H1 (cell line): ENCODE measurements at regions not wholly inside any gene's neighbourhood (a gene's known extent, or its start where the extent isn't known, plus 50 kb on each side); places are given as distances from the start of the nearest gene placed in this dataset.

Source experiments
- CTCF ChIA-PET: fragments of 300-600 bp; sonication (Branson Sonifier 250); formaldehyde crosslinking; loops from one replicate; lab custom pipeline; 2021; ENCODE audit not compliant: partially characterized antibody; lab: Charles Lee
- POLR2A ChIA-PET: fragments of 300-600 bp; sonication (Branson Sonifier 250); formaldehyde crosslinking; loops from one replicate; lab custom pipeline; 2021; ENCODE audit warnings: inconsistent platforms; ENCODE audit not compliant: partially characterized antibody; lab: Charles Lee
- DNase-seq, 2 experiments: peaks; one replicate each; pipeline versions ENCODE4 v3.0.0 to v3.0.0-alpha.2; 2010 to 2022; ENCODE audit warnings: low spot score in 2 of 2, low read depth in 1 of 2, mixed read lengths in 1 of 2
- FAIRE-seq: peaks from 2 replicates; lab custom pipeline; 2011; peaks lifted over from hg19 to GRCh38; lab: Jason Lieb, UNC
- H2AFZ ChIP-seq: 2 replicates; pipeline ENCODE4 v1.8.1; 2012; ENCODE audit warnings: low read length, inconsistent platforms
- H2AK5ac ChIP-seq: 2 replicates; pipeline ENCODE4 v1.6.1; 2013; ENCODE audit warnings: low read depth, low read length
- H2BK120ac ChIP-seq: replicated peaks from 2 replicates; pipeline ENCODE3; 2013; ENCODE audit warnings: low read depth, low read length, inconsistent platforms
- H2BK12ac ChIP-seq: 2 replicates; pipeline ENCODE4 v1.6.1; 2013; ENCODE audit warnings: low read depth, low read length
- H2BK15ac ChIP-seq: 2 replicates; pipeline ENCODE4 v1.6.1; 2013; ENCODE audit warnings: low read length
- H2BK20ac ChIP-seq: 2 replicates; pipeline ENCODE4 v1.6.1; 2013; ENCODE audit warnings: low read length
- H2BK5ac ChIP-seq: 2 replicates; pipeline ENCODE4 v1.6.1; 2013; ENCODE audit warnings: low read depth, low read length
- H3K14ac ChIP-seq: 2 replicates; pipeline ENCODE4 v1.6.1; 2013; ENCODE audit warnings: inconsistent platforms; ENCODE audit not compliant: insufficient read length
- H3K18ac ChIP-seq: 2 replicates; pipeline ENCODE4 v1.6.1; 2013; ENCODE audit warnings: low read length; ENCODE audit errors: extremely low read depth
- H3K23ac ChIP-seq: 2 replicates; pipeline ENCODE4 v1.6.1; 2013; ENCODE audit warnings: inconsistent platforms; ENCODE audit not compliant: insufficient read length
- H3K23me2 ChIP-seq: 2 replicates; pipeline ENCODE4 v1.6.1; 2013; ENCODE audit warnings: low read depth, low read length
- H3K27ac ChIP-seq: 2 replicates; pipeline ENCODE4 v1.6.1; 2011; ENCODE audit warnings: low read depth, low read length, inconsistent platforms
- H3K27me3 ChIP-seq, 4 experiments: replicated peaks in 1 of 4; 1 replicate in 1 of 4; 2 replicates in 3 of 4; pipeline versions ENCODE4 v1.6.1 to v1.8.1; 2011 to 2013; ENCODE audit warnings: low read length in 3 of 4, mild to moderate bottlenecking in 3 of 4, inconsistent platforms in 2 of 4, mixed read lengths in 2 of 4, moderate library complexity in 1 of 4; ENCODE audit not compliant: control insufficient read depth in 3 of 4, insufficient read depth in 3 of 4; ENCODE audit errors: extremely low read depth in 1 of 4
- H3K36me3 ChIP-seq, 4 experiments: 2 replicates each; pipeline versions ENCODE4 v1.6.1 to v1.8.1; 2011 to 2013; ENCODE audit warnings: mild to moderate bottlenecking in 4 of 4, low read length in 3 of 4, moderate library complexity in 2 of 4, control low read depth in 1 of 4, inconsistent platforms in 1 of 4; ENCODE audit not compliant: insufficient read depth in 4 of 4, control insufficient read depth in 2 of 4
- H3K4ac ChIP-seq: replicated peaks from 2 replicates; pipeline ENCODE3; 2013; ENCODE audit warnings: low read length, low read depth, mixed read lengths, inconsistent platforms; ENCODE audit not compliant: insufficient read length
- H3K4me1 ChIP-seq, 4 experiments: replicated peaks in 1 of 4; 1 replicate in 1 of 4; 2 replicates in 3 of 4; pipeline versions ENCODE4 v1.6.1 to v1.8.1; 2011 to 2013; ENCODE audit warnings: low read length in 3 of 4, inconsistent platforms in 2 of 4, mixed read lengths in 1 of 4; ENCODE audit not compliant: insufficient read depth in 4 of 4, control insufficient read depth in 3 of 4
- H3K4me2 ChIP-seq, 2 experiments: 2 replicates each; pipeline versions ENCODE4 v1.6.1 to v1.8.1; 2011 to 2013; ENCODE audit warnings: low read depth in 2 of 2, low read length in 2 of 2, control low read depth in 1 of 2, inconsistent platforms in 1 of 2, mild to moderate bottlenecking in 1 of 2; ENCODE audit not compliant: insufficient read depth in 1 of 2
- H3K4me3 ChIP-seq, 4 experiments: fragments of 200-600, 300-600 bp in 1 of 4; sonication (generic), shearing (Covaris generic), sonication (Bioruptor Twin) in 1 of 4; 2 replicates each; pipeline versions ENCODE4 v1.5.1 to v1.8.1; 2011 to 2016; ENCODE audit warnings: low read length in 4 of 4, low read depth in 3 of 4, control low read depth in 2 of 4, inconsistent platforms in 2 of 4, mild to moderate bottlenecking in 2 of 4, mixed read lengths in 1 of 4, moderate library complexity in 1 of 4; ENCODE audit not compliant: insufficient read depth in 2 of 4; ENCODE audit errors: extremely low read depth in 1 of 4
- H3K56ac ChIP-seq: replicated peaks from 2 replicates; pipeline ENCODE3; 2013; ENCODE audit warnings: low read depth, mild to moderate bottlenecking, mixed read lengths, low read length, inconsistent platforms; ENCODE audit not compliant: insufficient read length
- H3K79me1 ChIP-seq: 2 replicates; pipeline ENCODE4 v1.6.1; 2013; ENCODE audit warnings: low read depth, low read length, control low read depth
- H3K79me2 ChIP-seq, 2 experiments: 2 replicates each; pipeline versions ENCODE4 v1.6.1 to v1.8.1; 2012 to 2013; ENCODE audit warnings: low read length in 2 of 2, mild to moderate bottlenecking in 2 of 2, inconsistent platforms in 1 of 2; ENCODE audit not compliant: insufficient read depth in 2 of 2, control insufficient read depth in 1 of 2
- H3K9ac ChIP-seq, 4 experiments: replicated peaks in 1 of 4; 1 replicate in 1 of 4; 2 replicates in 3 of 4; pipeline versions ENCODE4 v1.6.1 to v1.8.1; 2011 to 2013; ENCODE audit warnings: low read depth in 3 of 4, low read length in 3 of 4, control low read depth in 2 of 4, mild to moderate bottlenecking in 2 of 4, moderate library complexity in 2 of 4, inconsistent platforms in 1 of 4; ENCODE audit errors: extremely low read depth in 1 of 4
- H3K9me3 ChIP-seq, 2 experiments: 2 replicates each; pipeline versions ENCODE4 v1.6.1 to v1.8.1; 2012 to 2013; ENCODE audit warnings: mild to moderate bottlenecking in 2 of 2, moderate library complexity in 2 of 2, control low read depth in 1 of 2, inconsistent platforms in 1 of 2, low read depth in 1 of 2, low read length in 1 of 2, mixed read lengths in 1 of 2; ENCODE audit not compliant: insufficient read depth in 2 of 2
- H4K20me1 ChIP-seq, 2 experiments: replicated peaks in 1 of 2; 2 replicates each; pipeline versions ENCODE3 to v1.8.1; 2011 to 2013; ENCODE audit warnings: inconsistent platforms in 2 of 2, low read length in 2 of 2, mild to moderate bottlenecking in 1 of 2; ENCODE audit not compliant: insufficient read depth in 2 of 2, control insufficient read depth in 1 of 2
- H4K5ac ChIP-seq: 2 replicates; pipeline ENCODE4 v1.6.1; 2013; ENCODE audit warnings: low read length, low read depth, mixed read lengths, inconsistent platforms; ENCODE audit not compliant: insufficient read length
- H4K8ac ChIP-seq: 2 replicates; pipeline ENCODE4 v1.8.0; 2013; ENCODE audit warnings: mild to moderate bottlenecking, moderate library complexity, low read length, inconsistent platforms; ENCODE audit not compliant: insufficient read depth; ENCODE audit errors: extremely low read depth
- H4K91ac ChIP-seq: replicated peaks from 2 replicates; pipeline ENCODE3; 2013; ENCODE audit warnings: low read length, mixed read lengths, inconsistent platforms; ENCODE audit not compliant: insufficient read length
- BACH1 ChIP-seq: IDR thresholded peaks from 2 replicates; pipeline ENCODE4 v1.6.1; 2012; ENCODE audit warnings: low read length, improper control_type of control experiment
- CBX8 ChIP-seq: fragments of 300-800, 300-1000 bp; sonication (generic); IDR thresholded peaks from 2 replicates; pipeline ENCODE4 v1.7.1; 2016; ENCODE audit warnings: low read depth, low read length, borderline replicate concordance
- CHD1 ChIP-seq: IDR thresholded peaks from 2 replicates; pipeline ENCODE4 v1.6.1; 2012; ENCODE audit warnings: low read depth, low read length, improper control_type of control experiment
- CREB1 ChIP-seq: IDR thresholded peaks from 2 replicates; pipeline ENCODE4 v1.6.1; 2012; ENCODE audit warnings: inconsistent platforms
- EP300 ChIP-seq, 2 experiments: IDR thresholded peaks; 1 replicate in 1 of 2; 2 replicates in 1 of 2; pipeline ENCODE4 v1.6.1; 2011 to 2012; ENCODE audit warnings: low read depth in 2 of 2, low read length in 2 of 2, mild to moderate bottlenecking in 2 of 2, borderline replicate concordance in 1 of 2, inconsistent platforms in 1 of 2, moderate library complexity in 1 of 2
- FOSL1 ChIP-seq: IDR thresholded peaks from 2 replicates; pipeline ENCODE4 v1.6.1; 2011; ENCODE audit warnings: mild to moderate bottlenecking, low read depth, low read length, moderate library complexity; ENCODE audit not compliant: insufficient read depth
- HDAC2 ChIP-seq, 2 experiments: fragments of 300-600 bp in 1 of 2; sonication (generic) in 1 of 2; IDR thresholded peaks; 2 replicates each; pipeline ENCODE4 v1.6.1; 2011 to 2012; ENCODE audit warnings: low read depth in 2 of 2, low read length in 2 of 2, mild to moderate bottlenecking in 2 of 2, moderate library complexity in 2 of 2, borderline replicate concordance in 1 of 2, inconsistent platforms in 1 of 2
- NANOG ChIP-seq: IDR thresholded peaks from 2 replicates; pipeline ENCODE4 v1.6.1; 2011; ENCODE audit warnings: low read length, low read depth, mild to moderate bottlenecking, inconsistent platforms; ENCODE audit not compliant: insufficient read depth, poor library complexity, severe bottlenecking
- RXRA ChIP-seq: IDR thresholded peaks from 2 replicates; pipeline ENCODE4 v1.6.1; 2011; ENCODE audit warnings: low read depth, mild to moderate bottlenecking, low read length, moderate library complexity; ENCODE audit not compliant: insufficient read depth
- SRF ChIP-seq: IDR thresholded peaks from 2 replicates; pipeline ENCODE4 v1.6.1; 2011; ENCODE audit warnings: mild to moderate bottlenecking, low read depth, low read length, moderate library complexity
- TCF12 ChIP-seq: IDR thresholded peaks from 2 replicates; pipeline ENCODE4 v1.6.1; 2011; ENCODE audit warnings: low read depth, mild to moderate bottlenecking, low read length
- ZNF274 ChIP-seq: IDR thresholded peaks from 2 replicates; pipeline ENCODE4 v1.7.0; 2012; ENCODE audit warnings: low read length, borderline replicate concordance; ENCODE audit errors: extremely low read depth
- WGBS, 2 experiments: shearing (Covaris generic) in 1 of 2; methylation state at CpG; one replicate each; pipeline versions ENCODE4 v1.1.6 to v1.1.7; 2013 to 2015; ENCODE audit warnings: low lambda C conversion rate in 2 of 2, mixed read lengths in 2 of 2, inconsistent platforms in 1 of 2, low coverage in 1 of 2, missing lambda C conversion rate in 1 of 2; ENCODE audit not compliant: insufficient replicate concordance in 2 of 2, insufficient coverage in 1 of 2, insufficient read length in 1 of 2; ENCODE audit errors: extremely low coverage in 1 of 2, missing lambda C conversion rate in 1 of 2; 5-methylcytosine and 5-hydroxymethylcytosine counted together
- TF ChIP-seq, protein P1 (sequence below): IDR thresholded peaks from 2 replicates; pipeline ENCODE4 v1.6.1; 2012; ENCODE audit warnings: inconsistent platforms

- Histone ChIP-seq H3K4ac (no peak overlapping the region), H3K9ac (no peak overlapping the region), H3K79me2 (no peaks in the 10 kb centered on the region), H3K9me3 (no peaks in the 10 kb centered on the region), H3K23ac (no peak overlapping the region), H4K5ac (no peak overlapping the region), H3K4me1 (0 out of 7 replicates have a peak, but pooled peaks cover 0 to 2% (median 0%) of the 10 kb centered on the region in 4 experiments), H4K8ac (no peak overlapping the region), H4K20me1 (no peaks in the 10 kb centered on the region), H2AK5ac (no peak overlapping the region), H2AFZ (no peak overlapping the region), H3K18ac (no peak overlapping the region), H4K91ac (no peak overlapping the region), H3K23me2 (no peaks in the 10 kb centered on the region), H3K56ac (no peak overlapping the region), H3K79me1 (no peaks in the 10 kb centered on the region), H3K36me3 (no peaks in the 10 kb centered on the region), H3K4me3 (no peak overlapping the region), H3K27ac (no peak overlapping the region), H3K14ac (no peak overlapping the region), H2BK12ac (0 out of 2 replicates have a peak overlapping the region, but pooled peaks have one; percentile 3), H2BK15ac (peak overlapping the region; percentile 29; the same call in 1 of the 2 replicates), H2BK20ac (no peak overlapping the region; the same call in 1 of the 2 replicates), H2BK5ac (no peak overlapping the region), H3K27me3 (no peaks in the 10 kb centered on the region), H2BK120ac (no peak overlapping the region), H3K4me2 (no peak overlapping the region)
- no peak for DNase-seq
- no peak for FAIRE-seq
- CTCF ChIA-PET = interaction anchor here (0.9 to 1.8 kb wide), 6 partner anchors 9 to 114 kb away, joined by 3 to 6 read pairs (median 4); no protein-coding TSS in a partner anchor
- POLR2A ChIA-PET = no interaction called here
- 94% methylated on average over 11 of the region's 11 CpGs; no CpG with 5 or more reads in 1 of the 2 experiments for WGBS, 2 experiments
- TF ChIP-seq TCF12 (no peak), CHD1 (no peak), NANOG (no peak), EP300 (IDR thresholded peaks at IDR 0.05; ENCODE audit: borderline replicate concordance in 1 of 2, low read depth in 2 of 2, low read length in 2 of 2) (no peak), ZNF274 (no peak), SRF (no peak), CBX8 (no peak), FOSL1 (no peak), BACH1 (no peak), CREB1 (no peak), RXRA (no peak), HDAC2 (IDR thresholded peaks at IDR 0.05; ENCODE audit: borderline replicate concordance in 1 of 2, low read depth in 2 of 2, low read length in 2 of 2) (no peak)
- TF ChIP-seq, protein P1, sequence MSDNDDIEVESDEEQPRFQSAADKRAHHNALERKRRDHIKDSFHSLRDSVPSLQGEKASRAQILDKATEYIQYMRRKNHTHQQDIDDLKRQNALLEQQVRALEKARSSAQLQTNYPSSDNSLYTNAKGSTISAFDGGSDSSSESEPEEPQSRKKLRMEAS = no peak
Observed at GRCh38 chr1:24987424-24987823, 57.3 kb upstream of the RUNX3 start.
